Hepatocyte (in vitro differentiated cells): ENCODE measurements at regions not wholly inside any gene's neighbourhood (a gene's known extent, or its start where the extent isn't known, plus 50 kb on each side); places are given as distances from the start of the nearest gene placed in this dataset.

Experiments
- DNase-seq: peaks from one replicate; pipeline ENCODE4 v3.0.0-alpha.2; 2016; ENCODE audit warnings: low spot score
- H2AFZ ChIP-seq: fragments of 200-600 bp; sonication (generic); 2 replicates; pipeline ENCODE4 v1.6.0; 2016; ENCODE audit warnings: antibody characterized with exemption, mild to moderate bottlenecking
- H3K27ac ChIP-seq: fragments of 200-600 bp; sonication (generic); 2 replicates; pipeline ENCODE4 v1.5.1; 2016; ENCODE audit warnings: mild to moderate bottlenecking
- H3K27me3 ChIP-seq: fragments of 200-600 bp; sonication (generic); 2 replicates; pipeline ENCODE4 v1.6.1; 2016
- H3K36me3 ChIP-seq: fragments of 200-600 bp; sonication (generic); replicated peaks from 2 replicates; pipeline ENCODE4 v1.5.1; 2016; ENCODE audit warnings: low read depth; ENCODE audit not compliant: insufficient read depth
- H3K4me1 ChIP-seq: fragments of 200-600 bp; sonication (generic); 2 replicates; pipeline ENCODE4 v1.5.1; 2016; ENCODE audit warnings: mild to moderate bottlenecking, moderate library complexity; ENCODE audit not compliant: insufficient read depth
- H3K4me2 ChIP-seq: fragments of 200-600 bp; sonication (generic); 2 replicates; pipeline ENCODE4 v1.6.0; 2016
- H3K4me3 ChIP-seq: fragments of 200-600 bp; sonication (generic); 2 replicates; pipeline ENCODE4 v1.5.1; 2016; ENCODE audit warnings: mild to moderate bottlenecking
- H3K79me2 ChIP-seq: fragments of 200-600 bp; sonication (generic); 2 replicates; pipeline ENCODE4 v1.6.0; 2017; ENCODE audit warnings: mild to moderate bottlenecking
- H3K9me2 ChIP-seq: fragments of 200-600 bp; sonication (generic); replicated peaks from 2 replicates; pipeline ENCODE4 v1.6.0; 2017; ENCODE audit warnings: mild to moderate bottlenecking; ENCODE audit not compliant: insufficient read depth
- H3K9me3 ChIP-seq: fragments of 200-600 bp; sonication (generic); 2 replicates; pipeline ENCODE4 v1.5.1; 2016; ENCODE audit warnings: low read depth, mild to moderate bottlenecking
- H4K20me1 ChIP-seq: fragments of 200-600 bp; sonication (generic); 2 replicates; pipeline ENCODE4 v1.6.0; 2016; ENCODE audit warnings: mild to moderate bottlenecking; ENCODE audit not compliant: insufficient read depth, poor library complexity, severe bottlenecking
- EZH2 ChIP-seq: fragments of 200-600 bp; sonication (generic); IDR thresholded peaks from 2 replicates; pipeline ENCODE4 v1.6.1; 2016; ENCODE audit warnings: antibody characterized with exemption, mild to moderate bottlenecking, borderline replicate concordance
- EZH2phosphoT487 ChIP-seq: fragments of 200-600 bp; sonication (generic); IDR thresholded peaks from one replicate; pipeline ENCODE4 v1.6.1; 2018; ENCODE audit warnings: antibody characterized with exemption, mild to moderate bottlenecking, low read depth, moderate library complexity; ENCODE audit not compliant: unreplicated experiment, severe bottlenecking
- WGBS: methylation state at CpG from one replicate; pipeline ENCODE4 v1.1.6; 2016; ENCODE audit warnings: low lambda C conversion rate; ENCODE audit errors: missing lambda C conversion rate; 5-methylcytosine and 5-hydroxymethylcytosine counted together
- TF ChIP-seq, protein P1 (sequence below): fragments of 200-600 bp; sonication (generic); IDR thresholded peaks from 2 replicates; pipeline ENCODE4 v1.5.1; 2016; ENCODE audit warnings: antibody characterized with exemption, mild to moderate bottlenecking; ENCODE audit not compliant: poor library complexity

- no peak for DNase-seq
- Histone ChIP-seq H3K4me1 (peaks cover 14% of the 10 kb centered on the region), H3K27me3 (no peaks in the 10 kb centered on the region), H3K9me3 (no peaks in the 10 kb centered on the region), H3K27ac (peak overlapping the region; percentile 8), H3K4me3 (no peak overlapping the region), H3K36me3 (no peaks in the 10 kb centered on the region), H3K4me2 (no peak overlapping the region), H2AFZ (peak overlapping the region; percentile 6), H3K9me2 (no peaks in the 10 kb centered on the region), H3K79me2 (no peaks in the 10 kb centered on the region), H4K20me1 (no peaks in the 10 kb centered on the region)
- TF ChIP-seq EZH2 (no peak), EZH2phosphoT487 (no peak)
- TF ChIP-seq, protein P1, sequence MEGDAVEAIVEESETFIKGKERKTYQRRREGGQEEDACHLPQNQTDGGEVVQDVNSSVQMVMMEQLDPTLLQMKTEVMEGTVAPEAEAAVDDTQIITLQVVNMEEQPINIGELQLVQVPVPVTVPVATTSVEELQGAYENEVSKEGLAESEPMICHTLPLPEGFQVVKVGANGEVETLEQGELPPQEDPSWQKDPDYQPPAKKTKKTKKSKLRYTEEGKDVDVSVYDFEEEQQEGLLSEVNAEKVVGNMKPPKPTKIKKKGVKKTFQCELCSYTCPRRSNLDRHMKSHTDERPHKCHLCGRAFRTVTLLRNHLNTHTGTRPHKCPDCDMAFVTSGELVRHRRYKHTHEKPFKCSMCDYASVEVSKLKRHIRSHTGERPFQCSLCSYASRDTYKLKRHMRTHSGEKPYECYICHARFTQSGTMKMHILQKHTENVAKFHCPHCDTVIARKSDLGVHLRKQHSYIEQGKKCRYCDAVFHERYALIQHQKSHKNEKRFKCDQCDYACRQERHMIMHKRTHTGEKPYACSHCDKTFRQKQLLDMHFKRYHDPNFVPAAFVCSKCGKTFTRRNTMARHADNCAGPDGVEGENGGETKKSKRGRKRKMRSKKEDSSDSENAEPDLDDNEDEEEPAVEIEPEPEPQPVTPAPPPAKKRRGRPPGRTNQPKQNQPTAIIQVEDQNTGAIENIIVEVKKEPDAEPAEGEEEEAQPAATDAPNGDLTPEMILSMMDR = no peak
- 46% methylated on average over 4 of the region's 4 CpGs for WGBS
These were observed 81.5 kb upstream of the CDIN1 start for GRCh38 chr15:36497901-36498300.

DNA sequence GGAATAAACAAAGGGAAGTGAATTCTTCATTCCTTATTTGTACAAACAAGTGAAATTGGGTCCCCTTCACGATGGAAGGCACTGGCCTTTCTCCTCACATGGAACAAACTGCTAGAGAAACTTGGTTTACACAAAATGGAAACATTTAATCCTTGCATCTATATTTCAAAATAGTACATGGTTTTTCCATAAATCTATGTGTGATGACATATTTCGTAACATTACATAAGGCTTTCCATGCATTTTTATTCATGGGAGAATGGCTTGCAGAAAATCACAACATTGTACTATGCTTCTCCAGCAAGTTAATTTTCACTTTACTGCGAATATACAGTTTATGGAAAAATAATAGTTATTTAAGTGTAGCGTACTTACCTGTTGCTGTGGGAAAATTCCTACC, 81.0 kb upstream of the CDIN1 start:
- TF ChIP-seq EZH2 (no peak), EZH2phosphoT487 (no peak)
- TF ChIP-seq, protein P1 = no peak
- WGBS = 82% methylated on average over 4 of the region's 4 CpGs
- Histone ChIP-seq H3K4me1 (peaks cover 14% of the 10 kb centered on the region), H3K36me3 (no peaks in the 10 kb centered on the region), H4K20me1 (no peaks in the 10 kb centered on the region), H3K27ac (peak overlapping the region; percentile 8), H3K9me3 (no peaks in the 10 kb centered on the region), H3K79me2 (no peaks in the 10 kb centered on the region), H3K27me3 (no peaks in the 10 kb centered on the region), H3K4me2 (no peak overlapping the region), H2AFZ (peak overlapping the region; percentile 6), H3K4me3 (no peak overlapping the region), H3K9me2 (no peaks in the 10 kb centered on the region)
- no peak for DNase-seq

GRCh38 chr15:36498916-36499315, 80.5 kb upstream of the CDIN1 start:
- H3K27ac ChIP-seq = peak overlapping the region; percentile 1
- WGBS = 39% methylated on average over 2 of the region's 2 CpGs
- TF ChIP-seq, protein P1 = no peak
- TF ChIP-seq EZH2 (no peak), EZH2phosphoT487 (no peak)

More at GRCh38 chr15:36498916-36499315, 80.5 kb upstream of the CDIN1 start:
- Histone ChIP-seq H3K79me2 (no peaks in the 10 kb centered on the region), H3K4me1 (peaks cover 14% of the 10 kb centered on the region), H2AFZ (no peak overlapping the region), H3K36me3 (no peaks in the 10 kb centered on the region), H3K4me3 (no peak overlapping the region), H3K9me2 (no peaks in the 10 kb centered on the region), H3K9me3 (no peaks in the 10 kb centered on the region), H3K27me3 (no peaks in the 10 kb centered on the region), H3K4me2 (no peak overlapping the region), H4K20me1 (no peaks in the 10 kb centered on the region)
- no peak for DNase-seq
